ENCODE measurements at regions not wholly inside any gene's neighbourhood (a gene's known extent, or its start where the extent isn't known, plus 50 kb on each side); places are given as distances from the start of the nearest gene placed in this dataset.

GRCh38 chr1:70504821-70505193 is 93.7 kb downstream of the CTH start:
- TF ChIP-seq CTCF (IDR thresholded peaks at IDR 0.05) (no peak), EP300 (IDR thresholded peaks at IDR 0.05) (no peak), POLR2A (IDR thresholded peaks at IDR 0.05) (no peak)
